IMR-90 (cell line): ENCODE measurements at regions not wholly inside any gene's neighbourhood (a gene's known extent, or its start where the extent isn't known, plus 50 kb on each side); places are given as distances from the start of the nearest gene placed in this dataset.

Source experiments
- ATAC-seq: fragments of 200-7000 bp; cut with Tn5 transposase; 2 replicates; pipeline ENCODE4 v1.9.1; 2020; ENCODE audit warnings: low read depth, mild to moderate bottlenecking, moderate library complexity
- BruUV-seq: library from RNA; stranded (reverse); fragments of 400-500 nt; replicated peaks from 2 replicates; lab custom pipeline; 2021; lab: Mats Ljungman, UMichigan
- CTCF ChIA-PET: fragments of 300-600 bp; formaldehyde crosslinking; extraction: SDS; loops from one replicate; lab custom pipeline; 2021; ENCODE audit warnings: antibody characterized with exemption; lab: Yijun Ruan, JAX
- POLR2A ChIA-PET: fragments of 300-600 bp; sonication (Branson Sonifier 250); formaldehyde crosslinking; loops from one replicate; lab custom pipeline; 2022; ENCODE audit warnings: antibody characterized with exemption; ENCODE audit not compliant: unreplicated experiment; lab: Charles Lee
- DNase-seq: peaks from one replicate; pipeline ENCODE4 v3.0.0; 2013
- H2AFZ ChIP-seq: replicated peaks from 2 replicates; pipeline ENCODE3; 2013; ENCODE audit warnings: low read length, mild to moderate bottlenecking; ENCODE audit not compliant: poor library complexity
- H2AK5ac ChIP-seq: 2 replicates; pipeline ENCODE4 v1.6.1; 2013; ENCODE audit warnings: low read depth, low read length, inconsistent platforms
- H2AK9ac ChIP-seq: replicated peaks from 2 replicates; pipeline ENCODE3; 2013; ENCODE audit warnings: mild to moderate bottlenecking, low read depth, low read length, moderate library complexity; ENCODE audit not compliant: poor library complexity
- H2BK120ac ChIP-seq: 2 replicates; pipeline ENCODE4 v1.6.1; 2013; ENCODE audit warnings: low read depth, low read length, inconsistent platforms
- H2BK15ac ChIP-seq: 3 replicates; pipeline ENCODE4 v1.6.1; 2013; ENCODE audit warnings: low read depth, low read length, inconsistent platforms
- H2BK20ac ChIP-seq: 2 replicates; pipeline ENCODE4 v1.6.1; 2013; ENCODE audit warnings: low read depth, mild to moderate bottlenecking, inconsistent platforms, low read length, moderate library complexity
- H2BK5ac ChIP-seq: 2 replicates; pipeline ENCODE4 v1.6.1; 2013; ENCODE audit warnings: mild to moderate bottlenecking, low read depth, low read length, inconsistent platforms; ENCODE audit not compliant: poor library complexity, severe bottlenecking
- H3K14ac ChIP-seq: replicated peaks from 2 replicates; pipeline ENCODE4 v1.6.1; 2013; ENCODE audit warnings: low read depth, low read length, inconsistent platforms
- H3K18ac ChIP-seq: 2 replicates; pipeline ENCODE4 v1.6.1; 2013; ENCODE audit warnings: low read depth, low read length, control low read depth
- H3K23ac ChIP-seq: 2 replicates; pipeline ENCODE4 v1.6.1; 2013; ENCODE audit warnings: low read depth, low read length, inconsistent platforms
- H3K27ac ChIP-seq: 2 replicates; pipeline ENCODE4 v1.5.1; 2013; ENCODE audit warnings: mild to moderate bottlenecking, control low read depth, low read length; ENCODE audit not compliant: insufficient read depth
- H3K27me3 ChIP-seq: 2 replicates; pipeline ENCODE4 v1.6.1; 2013; ENCODE audit warnings: low read length; ENCODE audit not compliant: control insufficient read depth, insufficient read depth
- H3K36me3 ChIP-seq: 2 replicates; pipeline ENCODE4 v1.6.1; 2013; ENCODE audit warnings: low read length, mixed read lengths; ENCODE audit not compliant: control insufficient read depth, insufficient read depth
- H3K4ac ChIP-seq: 2 replicates; pipeline ENCODE4 v1.6.1; 2013; ENCODE audit warnings: low read depth, low read length, inconsistent platforms
- H3K4me1 ChIP-seq: 2 replicates; pipeline ENCODE4 v1.6.1; 2013; ENCODE audit warnings: low read length, mixed read lengths; ENCODE audit not compliant: control insufficient read depth, insufficient read depth
- H3K4me2 ChIP-seq: 2 replicates; pipeline ENCODE4 v1.6.1; 2013; ENCODE audit warnings: low read depth, mild to moderate bottlenecking, control low read depth, low read length, moderate library complexity
- H3K4me3 ChIP-seq: 2 replicates; pipeline ENCODE4 v1.5.1; 2013; ENCODE audit warnings: low read depth, mild to moderate bottlenecking, control low read depth, low read length, moderate library complexity; ENCODE audit not compliant: insufficient read depth
- H3K56ac ChIP-seq: 2 replicates; pipeline ENCODE4 v1.6.1; 2013; ENCODE audit warnings: low read length, inconsistent platforms; ENCODE audit not compliant: insufficient read depth; ENCODE audit errors: extremely low read depth
- H3K79me1 ChIP-seq, 2 experiments: 2 replicates each; pipeline ENCODE4 v1.6.1; 2013; ENCODE audit warnings: low read length in 2 of 2, inconsistent platforms in 1 of 2, low read depth in 1 of 2
- H3K9ac ChIP-seq: 2 replicates; pipeline ENCODE4 v1.6.1; 2013; ENCODE audit warnings: low read depth, low read length, control low read depth
- H3K9me1 ChIP-seq: 2 replicates; pipeline ENCODE4 v1.6.1; 2013; ENCODE audit warnings: low read length, inconsistent platforms; ENCODE audit not compliant: insufficient read depth
- H3K9me3 ChIP-seq: 2 replicates; pipeline ENCODE4 v1.6.1; 2013; ENCODE audit warnings: low read length; ENCODE audit not compliant: control insufficient read depth, insufficient read depth
- H4K20me1 ChIP-seq: 2 replicates; pipeline ENCODE4 v1.6.1; 2013; ENCODE audit warnings: low read length, inconsistent platforms; ENCODE audit not compliant: insufficient read depth
- H4K5ac ChIP-seq: 2 replicates; pipeline ENCODE4 v1.6.1; 2013; ENCODE audit warnings: mild to moderate bottlenecking, low read depth, low read length, control low read depth
- H4K8ac ChIP-seq, 2 experiments: 2 replicates each; pipeline ENCODE4 v1.6.1; 2013; ENCODE audit warnings: low read depth in 2 of 2, low read length in 2 of 2, control low read depth in 1 of 2, inconsistent platforms in 1 of 2
- H4K91ac ChIP-seq: 2 replicates; pipeline ENCODE4 v1.6.1; 2013; ENCODE audit warnings: low read depth, low read length, inconsistent platforms; ENCODE audit not compliant: insufficient read depth
- RAD21 ChIP-seq: IDR thresholded peaks from 2 replicates; pipeline ENCODE4 v1.6.1; 2012; ENCODE audit warnings: low read length, improper control_type of control experiment
- RCOR1 ChIP-seq: IDR thresholded peaks from 2 replicates; pipeline ENCODE4 v1.6.1; 2012; ENCODE audit warnings: mild to moderate bottlenecking, low read length, improper control_type of control experiment; ENCODE audit not compliant: insufficient replicate concordance
- RFX5 ChIP-seq: IDR thresholded peaks from 2 replicates; pipeline ENCODE4 v1.8.0; 2012; ENCODE audit warnings: low read depth, mild to moderate bottlenecking, low read length, moderate library complexity
- SMC3 ChIP-seq: fragments of 150-350 bp; IDR thresholded peaks from 2 replicates; pipeline ENCODE4 v1.6.1; 2016; ENCODE audit warnings: low read depth, mild to moderate bottlenecking, antibody characterized with exemption, low read length, moderate library complexity
- USF2 ChIP-seq: fragments of 150-350 bp; IDR thresholded peaks from 2 replicates; pipeline ENCODE4 v1.6.1; 2017; ENCODE audit warnings: mild to moderate bottlenecking, antibody characterized with exemption, low read length, low read depth
- WGBS, 2 experiments: methylation state at CpG; one replicate each; pipeline versions ENCODE4 v1.1.5 to v1.1.7; 2013; ENCODE audit warnings: missing lambda C conversion rate in 2 of 2; ENCODE audit not compliant: insufficient read length in 1 of 2; ENCODE audit errors: extremely low coverage in 2 of 2; 5-methylcytosine and 5-hydroxymethylcytosine counted together
- dilution Hi-C: fragments of 300-500 bp; cut with HindIII; formaldehyde crosslinking; loops from one replicate; pipeline ENCODE4 v1.14.3; 2018; ENCODE audit warnings: low sequenced_read_pairs; ENCODE audit not compliant: unreplicated experiment
- in situ Hi-C: fragments of 300-500 bp; cut with MboI; formaldehyde crosslinking; loops from 3 replicates; pipeline ENCODE4 v1.14.3; 2019; ENCODE audit warnings: low sequenced_read_pairs, inconsistent platforms, mixed read lengths
- intact Hi-C: fragments of 100-400 bp; cut with micrococcal nuclease; formaldehyde crosslinking; loops from 2 replicates; pipeline ENCODE4 v1.10.0; 2022

- no TSS peak for BruUV-seq
- no peak overlapping the region for H3K4me3 ChIP-seq
- H2BK5ac ChIP-seq = no peak overlapping the region
- in situ Hi-C loops = no loop called here
- H4K8ac ChIP-seq = no peak overlapping the region
- H3K9me3 ChIP-seq = no peaks in the 10 kb centered on the region
- POLR2A ChIA-PET = no interaction called here
- intact Hi-C loops = no loop called here
- no peak overlapping the region for H3K18ac ChIP-seq
- no peak overlapping the region for H3K4ac ChIP-seq
- no peaks in the 10 kb centered on the region for H3K27me3 ChIP-seq
- no peaks in the 10 kb centered on the region for H3K79me1 ChIP-seq
- no peak overlapping the region for H2AK9ac ChIP-seq
- DNase-seq = no peak
- peaks cover under 1% of the 10 kb centered on the region; the same call in 1 of the 2 replicates for H3K4me1 ChIP-seq
- no peak overlapping the region for H2BK20ac ChIP-seq
- H3K56ac ChIP-seq = no peak overlapping the region
- no peak overlapping the region for H2AFZ ChIP-seq
- H3K27ac ChIP-seq = no peak overlapping the region
- no peak overlapping the region for H3K23ac ChIP-seq
- no peaks in the 10 kb centered on the region for H3K36me3 ChIP-seq
- no peak overlapping the region for H2AK5ac ChIP-seq
- H3K9me1 ChIP-seq = no peaks in the 10 kb centered on the region
- no peak overlapping the region for H4K5ac ChIP-seq
- no peak overlapping the region for H2BK15ac ChIP-seq
- no peak for ATAC-seq
- CTCF ChIA-PET = no interaction called here
- H4K20me1 ChIP-seq = no peaks in the 10 kb centered on the region
- TF ChIP-seq RAD21 = no peak
- TF ChIP-seq RFX5 = no peak
- no peak for TF ChIP-seq USF2
- no peak for TF ChIP-seq SMC3
- no peak for TF ChIP-seq RCOR1
- WGBS, 2 experiments = 82% methylated on average over 2 of the region's 2 CpGs; no CpG with 5 or more reads in 1 of the 2 experiments
- no peak overlapping the region for H3K9ac ChIP-seq
- no peak overlapping the region for H2BK120ac ChIP-seq
- H3K14ac ChIP-seq = no peak overlapping the region; the same call in 1 of the 2 replicates
- no peak overlapping the region for H4K91ac ChIP-seq
- dilution Hi-C loops = no loop called here
- no peak overlapping the region for H3K4me2 ChIP-seq
Measured at GRCh38 chr7:81180573-81180972, 261.7 kb upstream of the SEMA3C start.
